H1 (cell line): ENCODE measurements at regions not wholly inside any gene's neighbourhood (a gene's known extent, or its start where the extent isn't known, plus 50 kb on each side); places are given as distances from the start of the nearest gene placed in this dataset.

Experiments used
- BRCA1 ChIP-seq: IDR thresholded peaks from 2 replicates; pipeline ENCODE4 v1.6.1; 2012; ENCODE audit warnings: low read depth, low read length, improper control_type of control experiment

DNA sequence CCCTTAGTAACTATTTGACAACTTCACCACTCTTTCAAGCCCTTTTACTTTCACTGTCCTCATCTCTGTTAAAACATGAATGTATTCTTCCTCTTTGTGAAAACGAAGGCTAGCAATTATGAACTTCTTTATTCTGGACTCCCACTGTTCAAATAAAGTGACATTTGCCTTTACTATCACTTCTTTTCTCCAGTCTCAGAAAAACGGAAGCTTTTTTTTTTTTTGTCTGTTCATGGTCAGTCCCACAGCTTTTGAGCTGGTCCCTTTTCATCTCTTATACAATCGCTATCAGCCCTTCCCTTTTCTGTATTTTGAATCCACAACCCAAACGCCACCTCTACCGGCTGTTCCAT is 327.7 kb downstream of the DKK2 start (continued):
- TF ChIP-seq BRCA1: no peak
